Ovary (tissue), 3 donors: ENCODE measurements at regions not wholly inside any gene's neighbourhood (a gene's known extent, or its start where the extent isn't known, plus 50 kb on each side); places are given as distances from the start of the nearest gene placed in this dataset.

Experiments used
- EP300 ChIP-seq: sonication (generic); formaldehyde crosslinking; IDR thresholded peaks from one replicate; pipeline ENCODE4 v1.6.1; 2017; ENCODE audit warnings: antibody characterized with exemption
- TF ChIP-seq, protein P1 (sequence below), 3 donors: fragments of 450-650 bp in 2 of 3; fragments of 200-600 bp in 1 of 3; IDR thresholded peaks; one replicate each; pipeline versions ENCODE4 v1.5.1 to v1.8.0; 2016 to 2022; ENCODE audit warnings: antibody characterized with exemption in 3 of 3, mild to moderate bottlenecking in 1 of 3
- donor health status: DM: no; HTN: no; CAD: no.

DNA sequence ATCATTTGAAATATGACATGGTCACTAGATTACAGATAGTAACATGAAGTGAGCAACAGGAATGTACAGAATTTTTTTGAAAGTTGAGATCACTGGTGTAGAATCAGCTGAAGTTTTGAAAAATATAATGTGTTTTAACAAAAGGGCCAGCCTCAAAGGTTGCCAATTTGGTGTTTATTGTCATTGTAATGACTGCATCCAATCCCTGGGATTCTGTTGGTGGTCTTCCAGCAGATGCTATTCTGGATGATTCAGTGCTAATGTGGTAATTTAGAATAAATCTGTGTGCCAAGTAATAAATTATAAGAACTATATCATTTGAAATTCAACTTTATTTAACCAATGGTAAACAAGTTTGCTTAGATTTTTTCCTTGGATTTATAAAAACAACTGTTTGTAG is 436.4 kb upstream of the PKN2 start:
- TF ChIP-seq, protein P1, sequence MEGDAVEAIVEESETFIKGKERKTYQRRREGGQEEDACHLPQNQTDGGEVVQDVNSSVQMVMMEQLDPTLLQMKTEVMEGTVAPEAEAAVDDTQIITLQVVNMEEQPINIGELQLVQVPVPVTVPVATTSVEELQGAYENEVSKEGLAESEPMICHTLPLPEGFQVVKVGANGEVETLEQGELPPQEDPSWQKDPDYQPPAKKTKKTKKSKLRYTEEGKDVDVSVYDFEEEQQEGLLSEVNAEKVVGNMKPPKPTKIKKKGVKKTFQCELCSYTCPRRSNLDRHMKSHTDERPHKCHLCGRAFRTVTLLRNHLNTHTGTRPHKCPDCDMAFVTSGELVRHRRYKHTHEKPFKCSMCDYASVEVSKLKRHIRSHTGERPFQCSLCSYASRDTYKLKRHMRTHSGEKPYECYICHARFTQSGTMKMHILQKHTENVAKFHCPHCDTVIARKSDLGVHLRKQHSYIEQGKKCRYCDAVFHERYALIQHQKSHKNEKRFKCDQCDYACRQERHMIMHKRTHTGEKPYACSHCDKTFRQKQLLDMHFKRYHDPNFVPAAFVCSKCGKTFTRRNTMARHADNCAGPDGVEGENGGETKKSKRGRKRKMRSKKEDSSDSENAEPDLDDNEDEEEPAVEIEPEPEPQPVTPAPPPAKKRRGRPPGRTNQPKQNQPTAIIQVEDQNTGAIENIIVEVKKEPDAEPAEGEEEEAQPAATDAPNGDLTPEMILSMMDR (IDR thresholded peaks at IDR 0.05): no peak
- TF ChIP-seq EP300: no peak
